ENCODE measurements at regions not wholly inside any gene's neighbourhood (a gene's known extent, or its start where the extent isn't known, plus 50 kb on each side); places are given as distances from the start of the nearest gene placed in this dataset.

- no peak overlapping the region for H3K4me3 ChIP-seq (ENCODE audit: low read depth, low read length)
- in situ Hi-C loops (cut with HindIII; ENCODE audit: low sequenced_read_pairs) = no loop called here
- no peak for DNase-seq (ENCODE audit: low read depth, low spot score)
- no peak for TF ChIP-seq CTCF (IDR thresholded peaks at IDR 0.05; ENCODE audit: low read depth, low read length)
Observed at GRCh38 chr19:27997069-27997468, 1215.9 kb downstream of the UQCRFS1 start.

- no peak for TF ChIP-seq CTCF (IDR thresholded peaks at IDR 0.05; ENCODE audit: low read depth, low read length)
- in situ Hi-C loops (cut with HindIII; ENCODE audit: low sequenced_read_pairs) = no loop called here
- no peak overlapping the region for H3K4me3 ChIP-seq (ENCODE audit: low read depth, low read length)
- no peak for DNase-seq (ENCODE audit: low read depth, low spot score)
Observed at GRCh38 chr19:27993619-27994570, 1219.1 kb downstream of the UQCRFS1 start.

GRCh38 chr19:27986299-27986698 lies 1226.7 kb downstream of the UQCRFS1 start:
- H3K4me3 ChIP-seq (ENCODE audit: low read depth, low read length) = no peak overlapping the region
- TF ChIP-seq CTCF (IDR thresholded peaks at IDR 0.05; ENCODE audit: low read depth, low read length) = no peak
- no peak for DNase-seq (ENCODE audit: low read depth, low spot score)
- in situ Hi-C loops (cut with HindIII; ENCODE audit: low sequenced_read_pairs) = no loop called here

GRCh38 chr19:27975419-27976005 lies 1237.4 kb downstream of the UQCRFS1 start:
- in situ Hi-C loops (cut with HindIII; ENCODE audit: low sequenced_read_pairs) = no loop called here
- H3K4me3 ChIP-seq (ENCODE audit: low read depth, low read length) = no peak overlapping the region
- no peak for DNase-seq (ENCODE audit: low read depth, low spot score)
- no peak for TF ChIP-seq CTCF (IDR thresholded peaks at IDR 0.05; ENCODE audit: low read depth, low read length)

- in situ Hi-C loops (cut with HindIII; ENCODE audit: low sequenced_read_pairs) = no loop called here
- peak; percentile 24 for DNase-seq (ENCODE audit: low read depth, low spot score)
- TF ChIP-seq CTCF (IDR thresholded peaks at IDR 0.05; ENCODE audit: low read depth, low read length) = peak; percentile 65
- H3K4me3 ChIP-seq (ENCODE audit: low read depth, low read length) = no peak overlapping the region
Observed at GRCh38 chr19:27974082-27974513, 1238.9 kb downstream of the UQCRFS1 start.

- TF ChIP-seq CTCF (IDR thresholded peaks at IDR 0.05; ENCODE audit: low read depth, low read length) = no peak
- H3K4me3 ChIP-seq (ENCODE audit: low read depth, low read length) = no peak overlapping the region
- peak; percentile 58 for DNase-seq (ENCODE audit: low read depth, low spot score)
- in situ Hi-C loops (cut with HindIII; ENCODE audit: low sequenced_read_pairs) = no loop called here
Observed at GRCh38 chr19:27972291-27973040, 1240.5 kb downstream of the UQCRFS1 start.

Measured in astrocyte of the spinal cord (primary cell).